ENCODE measurements at regions not wholly inside any gene's neighbourhood (a gene's known extent, or its start where the extent isn't known, plus 50 kb on each side); places are given as distances from the start of the nearest gene placed in this dataset.

GRCh38 chr3:20669675-20670074 is 483.7 kb upstream of the SGO1 start:
- Histone ChIP-seq H3K9me3 (ENCODE audit: insufficient read depth in 2 of 2, low read depth in 1 of 2, low read length in 1 of 2) (peaks cover 2 to 3% of the 10 kb centered on the region in 2 experiments; a peak in 1 of 4 replicates), H3K9ac (replicated peaks in 1 of 4; ENCODE audit: extremely low read depth in 1 of 4, low read depth in 3 of 4, low read length in 3 of 4) (no peak overlapping the region), H3K4me2 (ENCODE audit: insufficient read depth in 1 of 2, low read depth in 2 of 2, low read length in 2 of 2) (no peak overlapping the region), H2AFZ (ENCODE audit: low read length) (no peak overlapping the region; the same call in 1 of the 2 replicates), H3K79me2 (ENCODE audit: control insufficient read depth in 1 of 2, insufficient read depth in 2 of 2, low read length in 2 of 2) (no peaks in the 10 kb centered on the region), H3K36me3 (ENCODE audit: control insufficient read depth in 2 of 4, insufficient read depth in 4 of 4, low read length in 3 of 4) (no peaks in the 10 kb centered on the region), H4K8ac (ENCODE audit: extremely low read depth, insufficient read depth, low read length) (no peak overlapping the region), H2BK12ac (ENCODE audit: low read depth, low read length) (no peak overlapping the region), H3K27me3 (replicated peaks in 1 of 4; ENCODE audit: control insufficient read depth in 3 of 4, extremely low read depth in 1 of 4, insufficient read depth in 3 of 4, low read length in 3 of 4) (no peaks in the 10 kb centered on the region), H3K56ac (replicated peaks; ENCODE audit: insufficient read length, low read depth, low read length) (no peak overlapping the region), H3K23me2 (ENCODE audit: low read depth, low read length) (no peaks in the 10 kb centered on the region), H4K91ac (replicated peaks; ENCODE audit: insufficient read length, low read length) (no peak overlapping the region), H2BK15ac (ENCODE audit: low read length) (no peak overlapping the region), H3K14ac (ENCODE audit: insufficient read length) (no peak overlapping the region), H2BK20ac (ENCODE audit: low read length) (no peak overlapping the region), H3K4ac (replicated peaks; ENCODE audit: insufficient read length, low read depth, low read length) (no peak overlapping the region), H3K27ac (ENCODE audit: low read depth, low read length) (no peak overlapping the region), H3K18ac (ENCODE audit: extremely low read depth, low read length) (no peak overlapping the region), H2BK5ac (ENCODE audit: low read depth, low read length) (no peak overlapping the region), H3K4me3 (ENCODE audit: extremely low read depth in 1 of 4, insufficient read depth in 2 of 4, low read depth in 3 of 4, low read length in 4 of 4) (no peak overlapping the region), H2AK5ac (ENCODE audit: low read depth, low read length) (no peak overlapping the region), H4K5ac (ENCODE audit: insufficient read length, low read depth, low read length) (no peak overlapping the region), H3K79me1 (ENCODE audit: low read depth, low read length) (no peaks in the 10 kb centered on the region), H2BK120ac (replicated peaks; ENCODE audit: low read depth, low read length) (no peak overlapping the region), H3K4me1 (replicated peaks in 1 of 4; ENCODE audit: control insufficient read depth in 3 of 4, insufficient read depth in 4 of 4, low read length in 3 of 4) (no peaks in the 10 kb centered on the region), H4K20me1 (replicated peaks in 1 of 2; ENCODE audit: control insufficient read depth in 1 of 2, insufficient read depth in 2 of 2, low read length in 2 of 2) (peaks cover 0 to 1% of the 10 kb centered on the region in 2 experiments), H3K23ac (ENCODE audit: insufficient read length) (no peak overlapping the region)
- WGBS, 2 experiments (ENCODE audit: extremely low coverage in 1 of 2, insufficient coverage in 1 of 2, insufficient read length in 1 of 2, insufficient replicate concordance in 2 of 2, low coverage in 1 of 2, low lambda C conversion rate in 2 of 2, missing lambda C conversion rate in 1 of 2): 80% methylated on average over 2 of the region's 2 CpGs; no CpG with 5 or more reads in 1 of the 2 experiments
- TF ChIP-seq POLR2AphosphoS5 (IDR thresholded peaks at IDR 0.05; ENCODE audit: low read depth, low read length) (no peak), RFX5 (IDR thresholded peaks at IDR 0.05; ENCODE audit: borderline replicate concordance, low read depth, low read length) (no peak), TCF12 (IDR thresholded peaks at IDR 0.05; ENCODE audit: low read depth, low read length) (no peak)
- ChIA-PET POLR2A (ENCODE audit: partially characterized antibody) (no interaction called here), CTCF (ENCODE audit: partially characterized antibody) (interaction anchor here (0.6 to 2.3 kb wide), 10 partner anchors 8 to 262 kb away, joined by 3 to 6 read pairs (median 3); no protein-coding TSS in a partner anchor)
- no peak for FAIRE-seq
- DNase-seq (ENCODE audit: low read depth in 1 of 2, low spot score in 2 of 2): no peak
